ENCODE measurements at regions not wholly inside any gene's neighbourhood (a gene's known extent, or its start where the extent isn't known, plus 50 kb on each side); places are given as distances from the start of the nearest gene placed in this dataset.
"Not testable (repeated sequence)": the region's sequence is repeated elsewhere in the genome, so short reads cannot be mapped to it uniquely, and the experiment has no call there.

DNA sequence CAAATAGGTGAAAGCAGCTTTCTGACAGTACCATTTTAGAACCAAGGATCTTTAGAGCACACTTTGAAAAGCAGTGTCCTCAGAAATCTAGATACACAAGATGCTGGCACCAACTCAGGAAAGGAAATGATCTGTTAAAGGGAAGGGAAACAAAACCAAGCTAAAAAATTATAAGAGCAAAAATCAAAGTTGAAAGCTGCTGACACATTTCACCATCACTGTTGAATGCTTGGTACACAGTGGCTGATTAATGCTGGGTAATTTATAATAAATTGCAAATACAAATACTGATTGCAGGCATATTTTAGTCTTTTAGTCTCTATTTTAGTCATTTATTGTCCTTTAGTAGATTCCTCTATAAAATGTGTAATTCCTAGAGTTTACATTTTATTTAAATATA lies 1540.1 kb upstream of the PCDH10 start:
- Histone ChIP-seq H2AFZ (ENCODE audit: control insufficient read depth, low read length) (no peak overlapping the region), H3K36me3 (ENCODE audit: control insufficient read depth in 2 of 2, extremely low read depth in 1 of 2, insufficient read depth in 2 of 2, low read length in 2 of 2) (no peaks in the 10 kb centered on the region), H3K27ac (ENCODE audit: control insufficient read depth, insufficient read depth, low read length) (no peak overlapping the region), H3K79me2 (ENCODE audit: control insufficient read depth, insufficient read depth, low read length) (no peaks in the 10 kb centered on the region), H3K9ac (ENCODE audit: control insufficient read depth, extremely low read depth, insufficient read depth, low read length) (no peak overlapping the region), H3K9me3 (ENCODE audit: control insufficient read depth, low read depth, low read length) (no peaks in the 10 kb centered on the region), H4K20me1 (ENCODE audit: control insufficient read depth, extremely low read depth, insufficient read depth, low read length) (no peaks in the 10 kb centered on the region), H3K9me1 (ENCODE audit: control insufficient read depth, extremely low read depth, insufficient read depth, low read length) (no peaks in the 10 kb centered on the region), H3K27me3 (ENCODE audit: control insufficient read depth, extremely low read depth, insufficient read depth, low read length) (no peaks in the 10 kb centered on the region), H3K4me2 (ENCODE audit: control insufficient read depth, extremely low read depth, insufficient read depth, low read depth, low read length) (no peak overlapping the region), H3K4me1 (ENCODE audit: control insufficient read depth, extremely low read depth, insufficient read depth, low read length) (peaks cover 8% of the 10 kb centered on the region), H3K4me3 (ENCODE audit: control insufficient read depth in 2 of 3, extremely low read depth in 1 of 3, insufficient read depth in 2 of 3, low read depth in 1 of 3, low read length in 3 of 3) (no peak overlapping the region)
- dilution Hi-C loops (cut with MboI; ENCODE audit: extremely low pct_ligation_motif_present, low sequenced_read_pairs), result no loop called here
- no peak for TF ChIP-seq EZH2 (IDR thresholded peaks at IDR 0.05; ENCODE audit: low read length)
- TF ChIP-seq, protein P1, sequence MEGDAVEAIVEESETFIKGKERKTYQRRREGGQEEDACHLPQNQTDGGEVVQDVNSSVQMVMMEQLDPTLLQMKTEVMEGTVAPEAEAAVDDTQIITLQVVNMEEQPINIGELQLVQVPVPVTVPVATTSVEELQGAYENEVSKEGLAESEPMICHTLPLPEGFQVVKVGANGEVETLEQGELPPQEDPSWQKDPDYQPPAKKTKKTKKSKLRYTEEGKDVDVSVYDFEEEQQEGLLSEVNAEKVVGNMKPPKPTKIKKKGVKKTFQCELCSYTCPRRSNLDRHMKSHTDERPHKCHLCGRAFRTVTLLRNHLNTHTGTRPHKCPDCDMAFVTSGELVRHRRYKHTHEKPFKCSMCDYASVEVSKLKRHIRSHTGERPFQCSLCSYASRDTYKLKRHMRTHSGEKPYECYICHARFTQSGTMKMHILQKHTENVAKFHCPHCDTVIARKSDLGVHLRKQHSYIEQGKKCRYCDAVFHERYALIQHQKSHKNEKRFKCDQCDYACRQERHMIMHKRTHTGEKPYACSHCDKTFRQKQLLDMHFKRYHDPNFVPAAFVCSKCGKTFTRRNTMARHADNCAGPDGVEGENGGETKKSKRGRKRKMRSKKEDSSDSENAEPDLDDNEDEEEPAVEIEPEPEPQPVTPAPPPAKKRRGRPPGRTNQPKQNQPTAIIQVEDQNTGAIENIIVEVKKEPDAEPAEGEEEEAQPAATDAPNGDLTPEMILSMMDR (optimal IDR thresholded peaks at IDR 0.05 in 1 of 3, IDR thresholded peaks at IDR 0.05 in 1 of 3, conservative IDR thresholded peaks at IDR 0.05 in 1 of 3; ENCODE audit: extremely low read depth in 1 of 3, insufficient read depth in 2 of 3, low read length in 3 of 3), result no peak
- FAIRE-seq, result no peak
- DNase-seq (ENCODE audit: low read depth, low spot score), result no peak

DNA sequence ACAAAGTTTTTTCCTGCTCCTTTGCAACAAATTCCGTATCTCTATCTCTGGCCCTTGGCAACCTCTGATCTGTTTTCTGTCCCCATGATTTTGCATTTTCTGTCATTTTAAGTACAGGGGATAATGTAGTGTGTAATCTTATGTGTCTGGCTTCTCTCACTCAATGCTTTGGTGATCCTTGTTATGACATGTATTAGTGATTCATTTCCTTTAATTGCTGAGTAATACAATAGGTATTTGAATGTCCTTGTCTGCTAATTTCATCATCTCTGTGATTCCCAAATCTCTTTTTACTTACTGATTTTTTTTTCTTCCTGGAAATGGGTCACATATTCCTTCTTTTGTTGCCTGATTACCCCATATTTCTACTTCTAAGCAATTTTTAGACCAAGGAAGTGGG lies 1538.6 kb upstream of the PCDH10 start:
- H4K20me1 ChIP-seq (ENCODE audit: control insufficient read depth, extremely low read depth, insufficient read depth, low read length); H3K9me3 ChIP-seq (ENCODE audit: control insufficient read depth, low read depth, low read length); H3K36me3 ChIP-seq (ENCODE audit: control insufficient read depth in 2 of 2, extremely low read depth in 1 of 2, insufficient read depth in 2 of 2, low read length in 2 of 2); H3K27me3 ChIP-seq (ENCODE audit: control insufficient read depth, extremely low read depth, insufficient read depth, low read length); H3K4me1 ChIP-seq (ENCODE audit: control insufficient read depth, extremely low read depth, insufficient read depth, low read length); H3K4me3 ChIP-seq (ENCODE audit: control insufficient read depth in 2 of 3, extremely low read depth in 1 of 3, insufficient read depth in 2 of 3, low read depth in 1 of 3, low read length in 3 of 3); H3K79me2 ChIP-seq (ENCODE audit: control insufficient read depth, insufficient read depth, low read length); dilution Hi-C loops (cut with MboI; ENCODE audit: extremely low pct_ligation_motif_present, low sequenced_read_pairs); H3K9me1 ChIP-seq (ENCODE audit: control insufficient read depth, extremely low read depth, insufficient read depth, low read length): not testable (repeated sequence)
- Histone ChIP-seq H3K4me2 (ENCODE audit: control insufficient read depth, extremely low read depth, insufficient read depth, low read depth, low read length) (peak overlapping the region; percentile 22), H2AFZ (ENCODE audit: control insufficient read depth, low read length) (peak overlapping the region; percentile 73), H3K27ac (ENCODE audit: control insufficient read depth, insufficient read depth, low read length) (peak overlapping the region; percentile 86), H3K9ac (ENCODE audit: control insufficient read depth, extremely low read depth, insufficient read depth, low read length) (peak overlapping the region; percentile 45)
- DNase-seq (ENCODE audit: low read depth, low spot score), result peak; percentile 17
- peak; percentile 93 for FAIRE-seq

DNA sequence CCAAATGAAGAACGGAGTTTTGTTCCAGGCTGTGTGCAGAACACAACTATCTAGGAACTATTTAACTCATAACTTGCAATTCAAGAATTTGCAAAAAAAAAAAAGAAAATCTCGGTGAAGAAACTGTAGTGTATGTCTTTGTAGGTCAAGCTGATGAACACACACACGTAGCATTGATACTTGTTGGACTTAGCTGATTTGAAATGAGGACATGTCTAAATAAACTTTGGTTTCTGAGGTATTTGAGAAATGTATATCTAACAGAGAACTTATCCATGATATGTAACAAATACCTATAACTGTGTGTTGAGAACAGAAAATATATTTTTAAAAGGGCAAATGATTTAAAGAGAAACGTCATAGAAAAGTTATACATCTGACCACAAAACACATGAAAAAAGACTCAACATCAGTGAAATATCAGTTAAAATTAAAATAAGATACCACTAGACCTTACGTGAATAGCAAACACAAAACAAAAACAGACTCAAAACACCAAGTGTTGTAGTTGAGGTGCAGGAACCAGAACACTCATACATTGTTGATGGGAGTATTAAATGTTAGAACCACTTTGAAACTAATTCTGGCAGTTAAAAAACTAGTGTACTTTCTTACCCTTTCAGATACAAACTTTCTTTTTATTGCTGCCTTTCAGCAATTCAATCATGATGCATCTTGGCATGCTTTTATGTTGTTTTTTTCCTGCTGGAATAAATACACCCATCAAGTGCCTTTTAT lies 1535.8 kb upstream of the PCDH10 start:
- no peaks in the 10 kb centered on the region for H3K36me3 ChIP-seq (ENCODE audit: control insufficient read depth in 2 of 2, extremely low read depth in 1 of 2, insufficient read depth in 2 of 2, low read length in 2 of 2)
- H3K4me1 ChIP-seq (ENCODE audit: control insufficient read depth, extremely low read depth, insufficient read depth, low read length), result peaks cover 7% of the 10 kb centered on the region
- no peaks in the 10 kb centered on the region for H3K9me3 ChIP-seq (ENCODE audit: control insufficient read depth, low read depth, low read length)
- H3K9ac ChIP-seq (ENCODE audit: control insufficient read depth, extremely low read depth, insufficient read depth, low read length), result no peak overlapping the region
- no peaks in the 10 kb centered on the region for H3K27me3 ChIP-seq (ENCODE audit: control insufficient read depth, extremely low read depth, insufficient read depth, low read length)
- no peak for DNase-seq (ENCODE audit: low read depth, low spot score)
- TF ChIP-seq EZH2 (IDR thresholded peaks at IDR 0.05; ENCODE audit: low read length), result no peak
- TF ChIP-seq, protein P1 (optimal IDR thresholded peaks at IDR 0.05 in 1 of 3, IDR thresholded peaks at IDR 0.05 in 1 of 3, conservative IDR thresholded peaks at IDR 0.05 in 1 of 3; ENCODE audit: extremely low read depth in 1 of 3, insufficient read depth in 2 of 3, low read length in 3 of 3), result no peak
- no peak for FAIRE-seq
- H3K27ac ChIP-seq (ENCODE audit: control insufficient read depth, insufficient read depth, low read length), result no peak overlapping the region
- H3K9me1 ChIP-seq (ENCODE audit: control insufficient read depth, extremely low read depth, insufficient read depth, low read length), result no peaks in the 10 kb centered on the region
- H2AFZ ChIP-seq (ENCODE audit: control insufficient read depth, low read length), result peak overlapping the region; percentile 36
- dilution Hi-C loops (cut with MboI; ENCODE audit: extremely low pct_ligation_motif_present, low sequenced_read_pairs), result no loop called here
- H3K4me3 ChIP-seq (ENCODE audit: control insufficient read depth in 2 of 3, extremely low read depth in 1 of 3, insufficient read depth in 2 of 3, low read depth in 1 of 3, low read length in 3 of 3), result no peak overlapping the region
- no peaks in the 10 kb centered on the region for H3K79me2 ChIP-seq (ENCODE audit: control insufficient read depth, insufficient read depth, low read length)
- no peak overlapping the region for H3K4me2 ChIP-seq (ENCODE audit: control insufficient read depth, extremely low read depth, insufficient read depth, low read depth, low read length)
- no peaks in the 10 kb centered on the region for H4K20me1 ChIP-seq (ENCODE audit: control insufficient read depth, extremely low read depth, insufficient read depth, low read length)
